HEK293T (cell line): ENCODE measurements at regions not wholly inside any gene's neighbourhood (a gene's known extent, or its start where the extent isn't known, plus 50 kb on each side); places are given as distances from the start of the nearest gene placed in this dataset.
"Not testable (repeated sequence)": the region's sequence is repeated elsewhere in the genome, so short reads cannot be mapped to it uniquely, and the experiment has no call there.

Experiments
- ARNT ChIP-seq: fragments of 450-650 bp; IDR thresholded peaks from 2 replicates; pipeline ENCODE4 v1.6.1; 2017; ENCODE audit warnings: mild to moderate bottlenecking
- BHLHE40 ChIP-seq: fragments of 450-650 bp; IDR thresholded peaks from 2 replicates; pipeline ENCODE4 v1.6.1; 2016; ENCODE audit warnings: mild to moderate bottlenecking, moderate library complexity, borderline replicate concordance
- ELF4 ChIP-seq: fragments of 450-650 bp; IDR thresholded peaks from 2 replicates; pipeline ENCODE4 v1.6.1; 2017; ENCODE audit warnings: antibody characterized with exemption
- FOXA1 ChIP-seq: fragments of 450-650 bp; IDR thresholded peaks from 2 replicates; pipeline ENCODE4 v1.6.1; 2016; ENCODE audit warnings: mild to moderate bottlenecking
- FOXK2 ChIP-seq: fragments of 450-650 bp; IDR thresholded peaks from 2 replicates; pipeline ENCODE4 v1.6.1; 2016; ENCODE audit warnings: mild to moderate bottlenecking
- FOXM1 ChIP-seq: fragments of 450-650 bp; IDR thresholded peaks from 2 replicates; pipeline ENCODE4 v1.6.1; 2017; ENCODE audit warnings: mild to moderate bottlenecking, borderline replicate concordance
- L3MBTL2 ChIP-seq: fragments of 450-650 bp; conservative IDR thresholded peaks from 2 replicates; pipeline ENCODE4 v1.6.1; 2016; ENCODE audit warnings: mild to moderate bottlenecking
- SP1 ChIP-seq: fragments of 450-650 bp; IDR thresholded peaks from 2 replicates; pipeline ENCODE4 v1.6.1; 2017
- SUZ12 ChIP-seq: fragments of 450-650 bp; IDR thresholded peaks from 2 replicates; pipeline ENCODE4 v1.6.1; 2016; ENCODE audit warnings: mild to moderate bottlenecking
- TF ChIP-seq, protein P1 (sequence below): fragments of 450-650 bp; IDR thresholded peaks from 2 replicates; pipeline ENCODE4 v1.6.1; 2016

DNA sequence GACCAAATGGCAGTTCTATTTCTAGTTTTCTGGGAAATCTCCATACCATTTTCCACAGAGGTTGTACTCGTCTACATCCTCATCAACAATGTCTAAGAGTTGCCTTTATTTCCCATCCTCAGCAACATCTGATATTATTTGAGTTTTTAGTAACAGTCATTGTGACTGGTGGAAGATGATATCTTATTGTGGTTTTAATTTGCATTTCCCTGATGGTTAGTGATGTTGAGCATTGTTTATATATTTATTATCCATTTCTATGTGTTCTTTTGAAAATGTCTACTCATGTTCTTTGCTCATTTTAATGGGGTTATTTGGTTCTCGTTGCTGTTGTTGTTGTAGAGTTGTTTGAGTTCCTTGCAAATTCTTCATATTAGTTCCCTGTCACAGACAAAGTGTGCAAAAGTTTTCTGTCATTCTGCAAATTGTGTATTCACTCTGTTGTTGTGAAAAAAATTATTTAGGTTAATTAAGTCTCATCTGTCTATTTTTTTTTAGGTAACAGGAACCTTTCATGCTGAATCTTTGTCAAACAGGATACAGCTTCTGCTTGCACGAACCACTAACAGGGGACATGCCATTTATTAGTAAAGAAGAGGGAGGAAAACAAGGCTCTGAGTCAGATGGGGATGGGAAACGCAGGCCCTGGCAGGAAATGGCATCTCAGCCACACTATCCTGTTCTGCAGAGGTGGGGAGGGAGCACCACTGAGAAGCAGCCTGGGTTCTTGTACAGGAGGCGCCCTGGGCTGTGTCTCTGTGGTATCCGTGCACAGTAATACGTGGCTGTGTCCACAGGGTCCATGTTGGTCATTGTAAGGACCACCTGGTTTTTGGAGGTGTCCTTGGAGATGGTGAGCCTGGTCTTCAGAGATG lies 1196.7 kb downstream of the TMEM121 start:
- TF ChIP-seq L3MBTL2, BHLHE40, SP1, ARNT, FOXK2, FOXM1, FOXA1, SUZ12, ELF4: not testable (repeated sequence)
- TF ChIP-seq, protein P1, sequence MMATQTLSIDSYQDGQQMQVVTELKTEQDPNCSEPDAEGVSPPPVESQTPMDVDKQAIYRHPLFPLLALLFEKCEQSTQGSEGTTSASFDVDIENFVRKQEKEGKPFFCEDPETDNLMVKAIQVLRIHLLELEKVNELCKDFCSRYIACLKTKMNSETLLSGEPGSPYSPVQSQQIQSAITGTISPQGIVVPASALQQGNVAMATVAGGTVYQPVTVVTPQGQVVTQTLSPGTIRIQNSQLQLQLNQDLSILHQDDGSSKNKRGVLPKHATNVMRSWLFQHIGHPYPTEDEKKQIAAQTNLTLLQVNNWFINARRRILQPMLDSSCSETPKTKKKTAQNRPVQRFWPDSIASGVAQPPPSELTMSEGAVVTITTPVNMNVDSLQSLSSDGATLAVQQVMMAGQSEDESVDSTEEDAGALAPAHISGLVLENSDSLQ: not testable (repeated sequence)
